ENCODE measurements at regions not wholly inside any gene's neighbourhood (a gene's known extent, or its start where the extent isn't known, plus 50 kb on each side); places are given as distances from the start of the nearest gene placed in this dataset.

GRCh38 chr5:167414611-167415010 lies 876.8 kb upstream of the WWC1 start (continued):
- TF ChIP-seq MIXL1 (CRISPR knock-in tag; IDR thresholded peaks at IDR 0.05) (no peak), SUZ12 (IDR thresholded peaks at IDR 0.05; ENCODE audit: low read depth, low read length) (no peak), ATM (IDR thresholded peaks at IDR 0.05; ENCODE audit: borderline replicate concordance) (no peak), ZSCAN9 (CRISPR knock-in tag; IDR thresholded peaks at IDR 0.05; ENCODE audit: borderline replicate concordance) (no peak), DPF2 (CRISPR knock-in tag; IDR thresholded peaks at IDR 0.05; ENCODE audit: borderline replicate concordance, low read depth) (no peak), SRSF9 (IDR thresholded peaks at IDR 0.05; ENCODE audit: borderline replicate concordance, insufficient read depth, low read depth, low read length, poor library complexity, severe bottlenecking) (no peak), ZNF337 (CRISPR knock-in tag; IDR thresholded peaks at IDR 0.05; ENCODE audit: borderline replicate concordance, low read depth) (no peak), E2F1 (CRISPR knock-in tag; IDR thresholded peaks at IDR 0.05) (no peak), TCF12 (IDR thresholded peaks at IDR 0.05) (no peak), TCF12 (CRISPR knock-in tag; IDR thresholded peaks at IDR 0.05) (no peak)

- ATAC-seq (no peak), DNase-seq (ENCODE audit: low spot score) (no peak)
- CTCF ChIA-PET (ENCODE audit: low intra/inter-chr PET ratio, low total read pairs), result no interaction called here
- no peak for TF ChIP-seq ZSCAN22 (CRISPR knock-in tag; IDR thresholded peaks at IDR 0.05)
- no peak for TF ChIP-seq MAX (IDR thresholded peaks at IDR 0.05)
- no peak for TF ChIP-seq TARDBP (CRISPR knock-in tag; IDR thresholded peaks at IDR 0.05)
- no peak for TF ChIP-seq ZNF460 (CRISPR knock-in tag; IDR thresholded peaks at IDR 0.05; ENCODE audit: borderline replicate concordance)
- no peak for TF ChIP-seq ZNF20 (CRISPR knock-in tag; IDR thresholded peaks at IDR 0.05)
- no peak for TF ChIP-seq ZNF749 (CRISPR knock-in tag; IDR thresholded peaks at IDR 0.05; ENCODE audit: borderline replicate concordance)
- TF ChIP-seq NPAS2 (CRISPR knock-in tag; IDR thresholded peaks at IDR 0.05; ENCODE audit: borderline replicate concordance), result no peak
- TF ChIP-seq, protein P1, sequence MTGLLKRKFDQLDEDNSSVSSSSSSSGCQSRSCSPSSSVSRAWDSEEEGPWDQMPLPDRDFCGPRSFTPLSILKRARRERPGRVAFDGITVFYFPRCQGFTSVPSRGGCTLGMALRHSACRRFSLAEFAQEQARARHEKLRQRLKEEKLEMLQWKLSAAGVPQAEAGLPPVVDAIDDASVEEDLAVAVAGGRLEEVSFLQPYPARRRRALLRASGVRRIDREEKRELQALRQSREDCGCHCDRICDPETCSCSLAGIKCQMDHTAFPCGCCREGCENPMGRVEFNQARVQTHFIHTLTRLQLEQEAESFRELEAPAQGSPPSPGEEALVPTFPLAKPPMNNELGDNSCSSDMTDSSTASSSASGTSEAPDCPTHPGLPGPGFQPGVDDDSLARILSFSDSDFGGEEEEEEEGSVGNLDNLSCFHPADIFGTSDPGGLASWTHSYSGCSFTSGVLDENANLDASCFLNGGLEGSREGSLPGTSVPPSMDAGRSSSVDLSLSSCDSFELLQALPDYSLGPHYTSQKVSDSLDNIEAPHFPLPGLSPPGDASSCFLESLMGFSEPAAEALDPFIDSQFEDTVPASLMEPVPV (CRISPR knock-in tag; IDR thresholded peaks at IDR 0.05), result no peak
- TF ChIP-seq ASH2L (IDR thresholded peaks at IDR 0.05; ENCODE audit: insufficient read length, low read depth, low read length), result no peak
- no peak for TF ChIP-seq ZNF572 (CRISPR knock-in tag; IDR thresholded peaks at IDR 0.05)
- TF ChIP-seq HNRNPLL (IDR thresholded peaks at IDR 0.05; ENCODE audit: low read depth, low read length, poor library complexity, severe bottlenecking), result no peak
- TF ChIP-seq POLR2AphosphoS2 (IDR thresholded peaks at IDR 0.05; ENCODE audit: low read depth, low read length), result no peak
Measured at GRCh38 chr5:167415779-167416746, 875.4 kb upstream of the WWC1 start.

More at GRCh38 chr5:167415779-167416746, 875.4 kb upstream of the WWC1 start:
- Histone ChIP-seq H3K4me2 (ENCODE audit: low read depth, low read length) (no peak overlapping the region), H3K27ac (ENCODE audit: extremely low read length, insufficient read depth, low read length) (no peak overlapping the region), H3K9me3 (ENCODE audit: low read length) (no peaks in the 10 kb centered on the region), H3K4me1 (ENCODE audit: insufficient read depth, low read length) (no peaks in the 10 kb centered on the region), H3K4me3 (replicated peaks in 1 of 3; ENCODE audit: insufficient read depth in 1 of 3, low read depth in 2 of 3, low read length in 3 of 3) (no peak overlapping the region), H3K79me2 (ENCODE audit: insufficient read depth, low read length) (no peaks in the 10 kb centered on the region), H3K36me3 (replicated peaks in 1 of 2; ENCODE audit: control insufficient read depth in 1 of 2, insufficient read depth in 2 of 2, low read length in 2 of 2) (no peaks in the 10 kb centered on the region), H3K9ac (ENCODE audit: insufficient read depth, low read depth, low read length) (no peak overlapping the region), H3K27me3 (ENCODE audit: control insufficient read depth in 1 of 2, insufficient read depth in 2 of 2, low read length in 2 of 2) (no peaks in the 10 kb centered on the region), H2AFZ (ENCODE audit: low read length) (no peak overlapping the region), H4K20me1 (ENCODE audit: insufficient read depth, low read length) (no peaks in the 10 kb centered on the region)
- intact Hi-C loops (cut with micrococcal nuclease; ENCODE audit: unreplicated experiment) (no loop called here), in situ Hi-C loops (cut with HindIII; ENCODE audit: extremely low pct_ligation_motif_present, low pct_unique_long_range_greater_than_20kb) (no loop called here)
- FAIRE-seq, result no peak
- POLR2A ChIA-PET, result no interaction called here
- BruUV-seq (replicated peaks), result no TSS peak
- WGBS (ENCODE audit: low lambda C conversion rate), result 4% methylated on average over 10 of the region's 10 CpGs
